Duodenal mucosa (tissue), 2 donors: ENCODE measurements at regions not wholly inside any gene's neighbourhood (a gene's known extent, or its start where the extent isn't known, plus 50 kb on each side); places are given as distances from the start of the nearest gene placed in this dataset.

Experiments used
- H3K27ac ChIP-seq: one replicate; pipeline ENCODE4 v1.7.0; 2013; ENCODE audit warnings: low read depth, low read length
- H3K27me3 ChIP-seq, 2 donors: one replicate each; pipeline ENCODE4 v1.7.0; 2013; ENCODE audit warnings: low read length in 2 of 2, control low read depth in 1 of 2; ENCODE audit not compliant: insufficient read depth in 2 of 2, control insufficient read depth in 1 of 2
- H3K36me3 ChIP-seq, 2 donors: one replicate each; pipeline ENCODE4 v1.7.0; 2013; ENCODE audit warnings: low read length in 2 of 2, control low read depth in 1 of 2; ENCODE audit not compliant: insufficient read depth in 2 of 2, control insufficient read depth in 1 of 2
- H3K4me1 ChIP-seq, 2 donors: one replicate each; pipeline ENCODE4 v1.7.0; 2013; ENCODE audit warnings: low read length in 2 of 2, control low read depth in 1 of 2; ENCODE audit not compliant: insufficient read depth in 2 of 2, control insufficient read depth in 1 of 2
- H3K4me3 ChIP-seq, 2 donors: one replicate each; pipeline ENCODE4 v1.7.0; 2013; ENCODE audit warnings: low read length in 2 of 2, low read depth in 1 of 2
- H3K9ac ChIP-seq, 2 donors: one replicate each; pipeline ENCODE4 v1.7.0; 2013; ENCODE audit warnings: low read length in 2 of 2, low read depth in 1 of 2
- H3K9me3 ChIP-seq, 2 donors: one replicate each; pipeline ENCODE4 v1.7.0; 2013; ENCODE audit warnings: low read length in 2 of 2, control low read depth in 1 of 2; ENCODE audit not compliant: control insufficient read depth in 1 of 2

GRCh38 chr6:21348504-21349195 is 244.9 kb upstream of the SOX4 start:
- Histone ChIP-seq H3K4me3 (no peak overlapping the region), H3K27me3 (no peaks in the 10 kb centered on the region), H3K27ac (no peak overlapping the region), H3K4me1 (no peaks in the 10 kb centered on the region), H3K36me3 (no peaks in the 10 kb centered on the region), H3K9me3 (no peaks in the 10 kb centered on the region), H3K9ac (no peak overlapping the region)

- H3K4me3 ChIP-seq: no peak overlapping the region
- H3K36me3 ChIP-seq: no peaks in the 10 kb centered on the region
- no peaks in the 10 kb centered on the region for H3K27me3 ChIP-seq
- H3K9me3 ChIP-seq: no peaks in the 10 kb centered on the region
- no peak overlapping the region for H3K9ac ChIP-seq
- no peak overlapping the region for H3K27ac ChIP-seq
- H3K4me1 ChIP-seq: no peaks in the 10 kb centered on the region
Measured at GRCh38 chr6:21349834-21350233, 243.7 kb upstream of the SOX4 start.

GRCh38 chr6:21350926-21351325 is 242.6 kb upstream of the SOX4 start:
- Histone ChIP-seq H3K9me3 (no peaks in the 10 kb centered on the region), H3K4me3 (no peak overlapping the region), H3K27me3 (no peaks in the 10 kb centered on the region), H3K36me3 (no peaks in the 10 kb centered on the region), H3K9ac (no peak overlapping the region), H3K27ac (no peak overlapping the region), H3K4me1 (no peaks in the 10 kb centered on the region)

- Histone ChIP-seq H3K9me3 (no peaks in the 10 kb centered on the region), H3K27me3 (no peaks in the 10 kb centered on the region), H3K36me3 (no peaks in the 10 kb centered on the region), H3K27ac (no peak overlapping the region), H3K4me1 (no peaks in the 10 kb centered on the region), H3K4me3 (no peak overlapping the region), H3K9ac (no peak overlapping the region)
Measured at GRCh38 chr6:21352131-21352530, 241.4 kb upstream of the SOX4 start.

GRCh38 chr6:21354805-21355238 is 238.7 kb upstream of the SOX4 start:
- Histone ChIP-seq H3K27me3 (no peaks in the 10 kb centered on the region), H3K27ac (no peak overlapping the region), H3K36me3 (no peaks in the 10 kb centered on the region), H3K4me3 (no peak overlapping the region), H3K9me3 (no peaks in the 10 kb centered on the region), H3K4me1 (peaks cover 0 to under 1% of the 10 kb centered on the region in 2 donors), H3K9ac (no peak overlapping the region)

- H3K9ac ChIP-seq: no peak overlapping the region
- H3K9me3 ChIP-seq: no peaks in the 10 kb centered on the region
- H3K27me3 ChIP-seq: no peaks in the 10 kb centered on the region
- no peaks in the 10 kb centered on the region for H3K36me3 ChIP-seq
- no peak overlapping the region for H3K27ac ChIP-seq
- H3K4me1 ChIP-seq: peaks cover 0 to 3% of the 10 kb centered on the region in 2 donors
- H3K4me3 ChIP-seq: no peak overlapping the region
Measured at GRCh38 chr6:21355638-21356037, 237.9 kb upstream of the SOX4 start.

- Histone ChIP-seq H3K4me3 (no peak overlapping the region), H3K9ac (no peak overlapping the region), H3K9me3 (no peaks in the 10 kb centered on the region), H3K27ac (no peak overlapping the region), H3K27me3 (no peaks in the 10 kb centered on the region), H3K36me3 (no peaks in the 10 kb centered on the region), H3K4me1 (peaks cover 0 to 3% of the 10 kb centered on the region in 2 donors)
Measured at GRCh38 chr6:21357262-21357661, 236.3 kb upstream of the SOX4 start.

GRCh38 chr6:21359926-21360325 is 233.6 kb upstream of the SOX4 start:
- Histone ChIP-seq H3K9ac (no peak overlapping the region), H3K4me1 (peaks cover 0 to 3% of the 10 kb centered on the region in 2 donors), H3K27me3 (no peaks in the 10 kb centered on the region), H3K9me3 (no peaks in the 10 kb centered on the region), H3K27ac (no peak overlapping the region), H3K4me3 (no peak overlapping the region), H3K36me3 (no peaks in the 10 kb centered on the region)

GRCh38 chr6:21360336-21360735 is 233.2 kb upstream of the SOX4 start:
- Histone ChIP-seq H3K9me3 (no peaks in the 10 kb centered on the region), H3K27ac (no peak overlapping the region), H3K27me3 (no peaks in the 10 kb centered on the region), H3K9ac (no peak overlapping the region), H3K4me3 (no peak overlapping the region), H3K4me1 (peaks cover 0 to 3% of the 10 kb centered on the region in 2 donors), H3K36me3 (no peaks in the 10 kb centered on the region)

- Histone ChIP-seq H3K4me3 (no peak overlapping the region), H3K36me3 (no peaks in the 10 kb centered on the region), H3K27ac (no peak overlapping the region), H3K9me3 (no peaks in the 10 kb centered on the region), H3K4me1 (peaks cover 0 to 8% of the 10 kb centered on the region in 2 donors), H3K9ac (no peak overlapping the region), H3K27me3 (no peaks in the 10 kb centered on the region)
Measured at GRCh38 chr6:21367148-21367547, 226.4 kb upstream of the SOX4 start.
